Gastrocnemius medialis (tissue), 4 donors: ENCODE measurements at regions not wholly inside any gene's neighbourhood (a gene's known extent, or its start where the extent isn't known, plus 50 kb on each side); places are given as distances from the start of the nearest gene placed in this dataset.

ENCODE experiments used
- CTCF ChIP-seq, 5 experiments: fragments of 450-650 bp in 3 of 5; fragments of 200-600 bp in 2 of 5; sonication (generic) in 2 of 5; IDR thresholded peaks in 4 of 5; conservative IDR thresholded peaks in 1 of 5; 1 replicate in 4 of 5; 2 replicates in 1 of 5; pipeline ENCODE4 v1.5.1; 2016 to 2019; ENCODE audit warnings: antibody characterized with exemption in 5 of 5, mild to moderate bottlenecking in 3 of 5, moderate library complexity in 3 of 5
- POLR2A ChIP-seq, 2 donors: fragments of 450-650 bp; IDR thresholded peaks; one replicate each; pipeline ENCODE4 v1.6.1; 2017; ENCODE audit warnings: antibody characterized with exemption in 2 of 2, mild to moderate bottlenecking in 2 of 2, moderate library complexity in 2 of 2

- no peak for TF ChIP-seq CTCF (IDR thresholded peaks at IDR 0.05 in 4 of 5, conservative IDR thresholded peaks at IDR 0.05 in 1 of 5)
- no peak for TF ChIP-seq POLR2A (IDR thresholded peaks at IDR 0.05)
Measured at GRCh38 chr5:41610386-41610785, 100.0 kb upstream of the PLCXD3 start.
